T-helper 2 cell treated with Interferon-gamma antibody and Interleukin-4, amounts not matched to agents 100 ng/mL and 5 ng/mL, for 36 hours (primary cell): ENCODE measurements at regions not wholly inside any gene's neighbourhood (a gene's known extent, or its start where the extent isn't known, plus 50 kb on each side); places are given as distances from the start of the nearest gene placed in this dataset.

Source experiments
- intact Hi-C: fragments of 100-400 bp; cut with micrococcal nuclease; formaldehyde crosslinking; loops from one replicate; pipeline ENCODE4 v1.15.1; 2023

GRCh38 chr11:116510166-116510565, 262.6 kb downstream of the BUD13 start:
- intact Hi-C loops, result loop anchor here (5.0 kb wide), 1 partner anchor 182 kb away; no protein-coding TSS in a partner anchor

DNA sequence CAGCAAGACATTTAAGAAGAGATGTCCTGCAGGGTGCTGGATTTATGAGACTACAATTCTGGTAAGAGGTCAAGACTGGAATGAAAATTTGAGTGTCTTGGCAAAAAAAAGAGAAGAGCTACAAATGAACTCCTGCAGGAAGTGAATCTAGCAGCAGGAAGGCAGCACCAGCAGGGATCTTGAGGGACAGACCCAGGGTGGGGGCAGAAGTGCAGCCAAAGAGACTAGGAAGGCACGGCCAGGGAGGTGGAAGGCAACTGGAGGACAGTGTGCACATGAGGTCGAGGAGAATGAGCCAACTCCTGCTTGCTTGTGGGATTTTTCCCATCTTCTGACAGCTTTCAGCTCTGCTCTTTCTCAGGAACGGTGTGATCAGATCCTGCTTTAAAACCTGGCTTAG, 263.2 kb downstream of the BUD13 start:
- intact Hi-C loops, result no loop called here

DNA sequence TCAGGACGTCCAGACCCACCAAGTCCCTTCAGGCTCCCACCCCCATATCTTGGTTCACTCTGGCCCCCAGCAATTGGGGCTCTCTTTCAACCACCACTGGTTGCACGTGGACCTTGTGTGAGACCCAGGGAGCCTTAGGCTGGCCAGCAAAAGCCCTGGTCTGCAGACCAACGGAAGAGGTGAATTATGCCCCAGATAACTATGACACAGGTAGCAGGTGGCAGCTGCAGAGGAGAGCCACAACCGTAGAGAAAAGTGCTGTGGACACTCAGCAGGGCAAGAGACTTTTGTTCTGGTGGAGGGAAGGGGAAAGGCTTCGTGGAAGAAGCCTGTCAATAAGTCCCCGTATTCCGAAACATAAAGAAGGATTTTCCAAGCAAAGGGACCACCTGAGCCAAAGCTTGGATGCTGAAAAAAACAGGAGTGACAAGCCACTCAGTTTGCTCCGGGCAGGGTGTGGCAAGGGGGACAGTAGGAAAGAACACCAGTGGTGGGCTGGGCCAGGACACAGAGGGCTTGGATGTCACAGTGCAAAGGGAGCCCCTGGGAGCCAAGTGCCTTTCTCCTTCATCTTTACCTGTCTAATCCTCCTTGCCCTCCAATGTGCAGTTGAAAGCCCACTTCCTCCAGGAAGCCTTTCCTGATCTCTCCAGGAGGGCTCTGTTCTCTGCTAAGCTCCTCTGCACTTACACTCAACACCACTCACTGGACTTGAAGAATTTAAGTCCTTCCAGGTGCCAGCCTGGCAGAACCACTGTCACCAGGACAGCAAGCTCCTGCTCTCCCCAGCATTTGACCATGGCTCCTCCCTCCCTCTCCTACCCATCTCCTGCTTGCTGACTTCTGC, 264.7 kb downstream of the BUD13 start:
- intact Hi-C loops, result no loop called here

DNA sequence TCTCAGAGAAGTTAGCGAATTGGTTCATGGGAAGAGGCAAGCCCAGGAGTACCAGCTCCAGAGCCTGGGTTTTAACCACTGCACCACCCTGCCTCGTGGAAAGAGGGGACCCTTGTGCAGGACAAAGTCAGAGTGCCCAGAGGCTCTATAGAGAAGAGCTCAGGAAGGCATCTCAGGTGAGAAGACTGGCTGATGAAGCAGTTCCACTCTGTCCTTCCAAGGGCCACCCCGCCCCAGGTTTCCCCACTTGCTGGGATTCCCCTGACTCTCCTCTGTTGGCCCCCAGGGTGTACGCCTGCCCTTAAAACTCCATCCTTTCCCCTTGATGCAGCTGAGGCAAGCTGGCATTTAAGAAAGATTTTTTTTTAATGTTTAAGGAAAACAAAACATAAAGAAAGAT, 265.8 kb downstream of the BUD13 start:
- intact Hi-C loops, result no loop called here

- intact Hi-C loops, result no loop called here
Measured at GRCh38 chr11:116506263-116506825, 266.4 kb downstream of the BUD13 start.

DNA sequence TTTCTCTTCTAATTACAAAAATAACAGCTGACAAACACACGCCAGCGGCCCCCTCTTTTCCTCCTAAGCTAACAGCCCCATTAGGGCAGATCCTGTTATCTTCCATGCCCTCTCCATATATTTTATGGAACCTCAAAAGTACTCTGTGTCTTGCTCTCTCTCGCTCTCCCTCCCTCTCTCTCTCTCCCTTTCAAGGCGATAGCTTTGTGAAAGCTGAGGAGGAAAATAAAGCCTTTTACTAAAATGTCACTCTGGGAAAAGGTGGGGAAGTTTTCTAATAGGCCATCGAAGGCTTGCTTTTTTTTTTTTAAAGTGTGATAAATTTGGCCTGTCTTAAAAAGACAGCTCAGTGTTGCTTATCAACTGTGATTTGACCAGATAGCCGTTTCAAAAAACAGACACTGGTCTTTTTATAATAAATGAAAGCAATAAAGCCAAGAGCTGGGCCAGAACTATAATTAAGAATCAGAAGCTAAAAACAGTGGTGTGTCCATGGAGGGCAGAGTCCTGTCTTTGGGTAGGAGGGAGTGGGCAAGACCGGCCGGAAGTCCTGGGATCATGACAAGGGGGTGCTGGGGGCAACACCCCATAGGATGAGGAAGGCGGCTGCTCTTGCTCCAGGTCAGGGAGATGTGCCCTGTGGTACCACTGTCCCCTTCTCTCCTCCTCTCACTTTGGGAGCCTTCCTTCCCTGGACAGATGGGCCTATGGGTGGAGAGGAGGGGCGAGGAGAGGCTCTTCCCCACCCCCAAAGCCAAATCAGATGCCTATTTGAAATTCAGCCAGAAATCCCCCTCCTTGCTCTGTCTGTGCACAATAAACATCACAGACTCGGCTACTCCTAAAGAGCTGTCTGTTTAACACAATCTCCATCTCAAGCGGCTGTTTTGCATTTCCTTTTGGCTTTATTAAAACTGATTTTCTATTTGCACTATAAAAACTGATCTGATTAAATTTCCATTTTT, 267.2 kb downstream of the BUD13 start:
- intact Hi-C loops, result no loop called here

DNA sequence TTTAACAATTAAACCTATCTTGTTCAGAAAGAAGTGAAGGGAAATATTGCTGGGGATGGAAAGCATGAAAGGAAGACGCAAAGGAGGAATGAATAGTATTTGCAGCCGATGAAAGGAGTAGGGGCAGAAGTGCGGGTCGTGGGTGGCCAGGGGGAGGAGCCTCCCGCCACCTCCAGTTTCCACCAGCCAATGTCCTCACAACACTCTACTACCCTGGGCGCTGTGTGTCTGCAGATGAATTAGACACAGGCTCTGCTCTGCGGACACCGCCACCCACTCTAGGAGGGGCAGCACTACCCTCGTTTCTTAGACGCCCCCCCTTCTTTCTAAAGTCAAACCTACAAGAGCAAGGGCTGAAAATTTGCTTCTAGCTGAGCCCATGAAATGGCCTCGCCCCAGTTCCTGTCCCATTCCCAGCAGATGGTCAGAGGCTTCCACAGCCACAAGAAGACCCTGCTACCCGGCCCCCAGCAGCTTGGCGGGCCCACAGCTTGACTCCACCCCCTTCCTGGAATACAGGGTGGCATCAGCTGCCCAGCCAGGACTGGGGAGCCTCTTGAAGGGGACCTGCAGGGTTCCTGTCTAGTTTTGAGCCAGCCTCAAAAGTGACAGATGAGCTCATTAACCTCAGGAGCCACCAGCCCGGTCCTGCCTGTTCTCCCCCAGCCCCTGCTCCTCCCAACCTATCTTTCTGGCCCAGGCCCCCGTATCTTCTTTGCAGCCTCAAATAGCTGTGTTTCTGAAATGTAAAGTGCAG, 268.1 kb downstream of the BUD13 start:
- intact Hi-C loops, result no loop called here

- intact Hi-C loops, result no loop called here
Measured at GRCh38 chr11:116503216-116504160, 269.3 kb downstream of the BUD13 start.

GRCh38 chr11:116502641-116503061, 270.1 kb downstream of the BUD13 start:
- intact Hi-C loops, result no loop called here

DNA sequence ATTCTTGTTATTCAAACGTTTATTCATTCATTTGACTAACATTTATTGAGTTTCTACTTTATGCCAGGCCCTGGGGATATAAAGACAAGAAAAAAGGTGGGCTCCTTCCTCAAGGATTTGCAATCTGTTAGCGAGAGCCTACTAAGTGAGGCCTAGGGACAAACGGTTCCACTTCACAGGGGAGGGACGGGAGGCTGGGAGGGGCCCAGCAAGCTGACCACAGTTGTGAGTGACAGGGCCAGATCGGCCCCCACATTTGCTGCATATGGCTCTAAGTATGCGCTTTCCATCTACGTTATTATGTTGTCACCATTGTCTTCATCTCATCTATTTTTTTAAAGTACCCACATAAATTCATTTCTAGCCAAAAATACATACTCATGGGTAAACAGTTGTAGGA, 271.1 kb downstream of the BUD13 start:
- intact Hi-C loops, result no loop called here

DNA sequence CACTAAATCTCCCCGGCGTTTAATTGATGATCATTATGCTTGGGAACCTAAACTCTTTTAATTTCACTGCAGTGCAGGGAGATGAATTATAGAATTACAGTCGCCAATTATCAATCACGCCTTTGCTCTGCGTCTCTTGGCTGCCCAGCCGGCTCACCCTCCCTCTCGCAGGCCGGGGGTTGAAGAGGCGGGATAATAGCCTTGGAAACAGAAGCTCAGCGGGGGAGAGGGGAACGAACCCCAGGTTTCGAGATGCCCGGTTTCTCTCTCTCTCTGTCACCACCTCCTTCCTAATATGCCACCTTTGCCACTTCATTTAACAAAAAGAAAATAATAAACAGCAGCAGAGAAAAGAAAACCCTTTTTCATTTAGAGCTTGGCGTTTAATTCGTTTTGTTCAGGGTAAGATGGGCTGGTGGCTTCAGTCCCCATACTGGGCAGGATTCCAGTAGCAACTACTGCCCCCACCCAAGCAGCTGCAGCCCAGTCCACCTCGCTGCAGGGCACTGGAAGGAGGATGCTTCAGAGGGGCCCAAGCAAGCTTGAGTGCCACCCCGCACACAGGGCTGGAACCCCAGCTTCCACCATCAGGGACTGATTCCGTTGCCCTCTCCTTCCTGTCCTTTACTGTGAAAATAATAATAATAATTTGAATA, 271.7 kb downstream of the BUD13 start:
- intact Hi-C loops, result no loop called here

DNA sequence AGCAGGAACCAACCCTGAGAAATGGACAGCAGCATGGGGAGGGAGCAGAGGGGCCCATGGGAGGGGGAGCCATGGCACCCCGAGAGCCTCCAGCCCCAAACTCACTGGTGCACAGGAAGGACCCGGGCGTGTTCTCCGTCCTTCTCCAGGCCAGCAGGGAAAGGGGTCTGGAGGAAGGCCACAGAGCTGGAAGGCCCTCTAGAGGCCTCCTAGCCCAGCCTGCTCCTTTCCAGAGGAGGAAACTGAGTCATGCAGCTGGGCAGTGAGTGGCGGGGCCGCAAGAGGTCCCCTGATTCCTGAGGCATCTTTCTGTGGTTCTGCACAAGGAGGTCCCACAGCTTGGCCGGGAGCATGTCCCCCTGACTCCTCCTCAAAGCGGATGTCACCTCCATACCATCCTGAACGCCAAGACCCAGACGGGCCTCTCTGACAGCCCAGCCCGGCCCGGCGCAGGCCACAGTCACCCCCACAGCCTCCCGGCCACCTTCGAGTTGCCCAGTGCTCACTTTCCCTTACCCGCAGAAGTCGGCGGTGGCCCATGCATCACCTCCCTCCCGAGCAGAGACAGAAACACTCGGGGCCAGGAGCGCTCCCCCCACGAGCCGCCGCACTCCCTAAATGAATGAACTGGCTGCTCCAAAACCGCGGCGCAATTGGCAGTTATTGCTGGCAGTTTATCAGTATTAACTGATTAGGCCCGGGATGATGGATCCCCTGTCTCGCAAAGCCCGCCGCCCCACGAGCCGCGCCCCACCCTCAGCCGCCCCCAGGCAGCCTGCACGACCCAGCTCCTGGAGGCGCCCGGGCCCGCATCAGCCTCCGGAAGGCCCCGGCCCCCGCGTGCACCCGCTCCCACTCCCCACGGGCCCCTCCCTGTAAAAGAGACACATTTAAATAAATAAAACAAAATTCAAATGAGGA, 272.5 kb downstream of the BUD13 start:
- intact Hi-C loops, result no loop called here

- intact Hi-C loops, result no loop called here
Measured at GRCh38 chr11:116499396-116500003, 273.3 kb downstream of the BUD13 start.

GRCh38 chr11:116498161-116498560, 274.6 kb downstream of the BUD13 start:
- intact Hi-C loops, result no loop called here

GRCh38 chr11:116492600-116492999, 280.2 kb downstream of the BUD13 start:
- intact Hi-C loops, result no loop called here

DNA sequence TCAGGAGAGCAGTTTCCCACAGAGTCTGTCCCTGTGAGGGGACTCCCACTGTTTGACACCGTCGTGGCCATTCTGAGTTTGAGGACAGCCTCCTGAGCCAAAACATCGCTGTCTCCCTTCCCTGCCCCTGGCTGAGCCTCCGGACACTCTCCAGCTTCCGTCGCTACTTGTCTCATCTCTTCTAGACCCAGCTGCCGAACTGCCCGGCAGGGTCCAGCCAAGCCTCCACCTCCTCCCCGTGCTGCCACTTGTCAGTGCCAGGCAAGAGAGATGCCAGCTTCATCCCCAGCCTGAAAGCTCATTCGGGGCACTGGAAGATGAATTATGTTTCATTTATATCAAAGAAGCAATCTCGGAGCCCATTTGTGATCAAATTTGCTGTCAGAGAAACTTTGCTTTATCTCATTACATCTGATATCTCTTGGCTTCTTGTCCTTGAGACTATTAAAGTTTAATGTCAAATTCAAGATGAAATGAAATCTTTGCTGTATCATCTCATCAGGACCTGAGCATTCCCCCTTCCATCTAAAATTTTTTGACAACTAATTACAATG, 283.9 kb downstream of the BUD13 start:
- intact Hi-C loops, result no loop called here

- intact Hi-C loops, result no loop called here
Measured at GRCh38 chr11:116485425-116485824, 287.4 kb downstream of the BUD13 start.

- intact Hi-C loops, result no loop called here
Measured at GRCh38 chr11:116482716-116483115, 290.1 kb downstream of the BUD13 start.
